DND-41 (cell line): ENCODE measurements at regions not wholly inside any gene's neighbourhood (a gene's known extent, or its start where the extent isn't known, plus 50 kb on each side); places are given as distances from the start of the nearest gene placed in this dataset.

ENCODE experiments used
- CTCF ChIP-seq: IDR thresholded peaks from 2 replicates; pipeline ENCODE4 v1.5.1; 2012; ENCODE audit warnings: borderline replicate concordance, low read length, moderate library complexity, mild to moderate bottlenecking; ENCODE audit not compliant: poor library complexity, severe bottlenecking; ENCODE audit errors: extremely low read depth
- EZH2 ChIP-seq: IDR thresholded peaks from 3 replicates; pipeline ENCODE4 v1.6.1; 2012; ENCODE audit warnings: borderline replicate concordance, low read depth, mild to moderate bottlenecking, moderate library complexity, low read length, inconsistent platforms; ENCODE audit not compliant: severe bottlenecking

- TF ChIP-seq CTCF, result no peak
- TF ChIP-seq EZH2, result no peak
These were observed 77.0 kb upstream of the PTPRM start for GRCh38 chr18:7490104-7490503.
